SK-N-SH (cell line): ENCODE measurements at regions not wholly inside any gene's neighbourhood (a gene's known extent, or its start where the extent isn't known, plus 50 kb on each side); places are given as distances from the start of the nearest gene placed in this dataset.

Source experiments
- CHD2 ChIP-seq: fragments of 150-350 bp; IDR thresholded peaks from 2 replicates; pipeline ENCODE4 v1.6.1; 2018; ENCODE audit warnings: low read length; ENCODE audit not compliant: partially characterized antibody
- CTCF ChIP-seq: fragments of 200-600 bp; sonication (generic); IDR thresholded peaks from 2 replicates; pipeline ENCODE4 v1.6.1; 2017; ENCODE audit warnings: antibody characterized with exemption, mild to moderate bottlenecking, moderate library complexity
- ELF1 ChIP-seq: IDR thresholded peaks from 2 replicates; pipeline ENCODE4 v1.4.0; 2012
- EP300 ChIP-seq, 2 experiments: IDR thresholded peaks; 2 replicates each; pipeline versions ENCODE4 v1.4.0 to v1.6.1; 2012; ENCODE audit warnings: borderline replicate concordance in 1 of 2, low read depth in 1 of 2, low read length in 1 of 2
- EZH2phosphoT487 ChIP-seq: fragments of 200-600 bp; sonication (generic); IDR thresholded peaks from 2 replicates; pipeline ENCODE4 v1.6.1; 2017; ENCODE audit warnings: low read depth, mixed run types, mild to moderate bottlenecking, antibody characterized with exemption, moderate library complexity, borderline replicate concordance
- POLR2AphosphoS5 ChIP-seq: IDR thresholded peaks from 2 replicates; pipeline ENCODE4 v1.6.1; 2012; ENCODE audit warnings: low read depth, low read length
- REST ChIP-seq: IDR thresholded peaks from 2 replicates; pipeline ENCODE4 v1.6.1; 2012; ENCODE audit warnings: mild to moderate bottlenecking, low read depth, low read length, moderate library complexity
- TAF1 ChIP-seq: IDR thresholded peaks from 2 replicates; pipeline ENCODE4 v1.6.1; 2012; ENCODE audit warnings: low read depth, mild to moderate bottlenecking, low read length, moderate library complexity, borderline replicate concordance
- TEAD4 ChIP-seq: IDR thresholded peaks from 2 replicates; pipeline ENCODE4 v1.4.0; 2012; ENCODE audit warnings: mild to moderate bottlenecking, borderline replicate concordance; ENCODE audit not compliant: insufficient read depth
- USF2 ChIP-seq: fragments of 150-350 bp; IDR thresholded peaks from 2 replicates; pipeline ENCODE4 v1.6.1; 2017; ENCODE audit warnings: antibody characterized with exemption, low read length, low read depth, borderline replicate concordance
- TF ChIP-seq, protein P1 (sequence below): IDR thresholded peaks from 2 replicates; pipeline ENCODE4 v1.4.0; 2012; ENCODE audit warnings: low read depth, borderline replicate concordance

DNA sequence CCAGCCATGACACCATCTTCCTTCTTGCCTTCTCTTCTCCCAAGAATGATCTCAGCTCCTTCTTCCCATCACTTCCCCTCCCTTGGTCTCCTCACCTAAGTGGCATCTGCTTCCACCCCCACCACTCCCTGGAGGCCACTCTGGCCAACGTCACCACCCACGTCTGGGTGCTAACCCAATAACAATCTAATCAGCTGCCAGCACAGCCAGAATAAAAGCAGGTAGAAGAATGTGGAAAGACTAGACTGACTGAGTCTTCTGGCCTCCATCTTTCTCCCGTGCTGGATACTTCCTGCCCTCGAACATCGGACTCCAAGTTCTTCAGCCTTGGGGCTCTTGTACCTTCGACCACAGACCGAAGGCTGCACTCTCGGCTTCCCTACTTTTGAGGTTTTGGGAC lies 245.3 kb upstream of the CSF3R start:
- TF ChIP-seq TAF1, result no peak
- no peak for TF ChIP-seq EZH2phosphoT487
- TF ChIP-seq EP300 (IDR thresholded peaks at IDR 0.05; ENCODE audit: borderline replicate concordance in 1 of 2, low read depth in 1 of 2, low read length in 1 of 2), result no peak
- no peak for TF ChIP-seq REST
- TF ChIP-seq CTCF, result no peak
- TF ChIP-seq ELF1, result no peak
- TF ChIP-seq TEAD4, result no peak
- no peak for TF ChIP-seq POLR2AphosphoS5
- TF ChIP-seq, protein P1, sequence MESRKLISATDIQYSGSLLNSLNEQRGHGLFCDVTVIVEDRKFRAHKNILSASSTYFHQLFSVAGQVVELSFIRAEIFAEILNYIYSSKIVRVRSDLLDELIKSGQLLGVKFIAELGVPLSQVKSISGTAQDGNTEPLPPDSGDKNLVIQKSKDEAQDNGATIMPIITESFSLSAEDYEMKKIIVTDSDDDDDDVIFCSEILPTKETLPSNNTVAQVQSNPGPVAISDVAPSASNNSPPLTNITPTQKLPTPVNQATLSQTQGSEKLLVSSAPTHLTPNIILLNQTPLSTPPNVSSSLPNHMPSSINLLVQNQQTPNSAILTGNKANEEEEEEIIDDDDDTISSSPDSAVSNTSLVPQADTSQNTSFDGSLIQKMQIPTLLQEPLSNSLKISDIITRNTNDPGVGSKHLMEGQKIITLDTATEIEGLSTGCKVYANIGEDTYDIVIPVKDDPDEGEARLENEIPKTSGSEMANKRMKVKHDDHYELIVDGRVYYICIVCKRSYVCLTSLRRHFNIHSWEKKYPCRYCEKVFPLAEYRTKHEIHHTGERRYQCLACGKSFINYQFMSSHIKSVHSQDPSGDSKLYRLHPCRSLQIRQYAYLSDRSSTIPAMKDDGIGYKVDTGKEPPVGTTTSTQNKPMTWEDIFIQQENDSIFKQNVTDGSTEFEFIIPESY, result no peak
- no peak for TF ChIP-seq USF2
- no peak for TF ChIP-seq CHD2
